ENCODE measurements at regions not wholly inside any gene's neighbourhood (a gene's known extent, or its start where the extent isn't known, plus 50 kb on each side); places are given as distances from the start of the nearest gene placed in this dataset.

DNA sequence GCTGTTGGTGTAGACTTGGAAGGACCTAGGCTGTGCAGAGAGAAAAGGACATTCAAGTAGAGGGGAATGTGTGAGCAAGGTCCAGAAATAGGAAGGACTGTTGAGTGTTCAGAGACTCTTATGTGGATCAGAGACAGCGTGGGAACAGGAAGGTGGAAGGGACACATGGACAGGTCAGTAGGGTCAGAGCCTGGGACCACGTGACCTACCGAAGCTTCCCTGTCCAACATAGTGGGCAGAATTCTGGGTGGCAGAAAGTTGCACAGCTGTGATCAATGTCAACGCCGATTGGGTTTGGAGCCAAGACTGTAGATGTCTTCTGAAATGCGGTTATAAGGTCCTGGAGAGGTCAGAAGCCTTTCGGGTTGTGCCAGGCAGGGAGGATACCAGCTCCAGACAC is 195.9 kb upstream of the MKI67 start:
- 89% methylated on average over 7 of the region's 7 CpGs for WGBS
- Histone ChIP-seq H3K27ac (ENCODE audit: low read depth) (no peak overlapping the region), H3K4me1 (ENCODE audit: insufficient read depth) (no peaks in the 10 kb centered on the region), H3K36me3 (ENCODE audit: insufficient read depth) (no peaks in the 10 kb centered on the region), H3K4me3 (ENCODE audit: low read depth, low read length) (no peak overlapping the region)
- no peak for DNase-seq (ENCODE audit: extremely low spot score)

DNA sequence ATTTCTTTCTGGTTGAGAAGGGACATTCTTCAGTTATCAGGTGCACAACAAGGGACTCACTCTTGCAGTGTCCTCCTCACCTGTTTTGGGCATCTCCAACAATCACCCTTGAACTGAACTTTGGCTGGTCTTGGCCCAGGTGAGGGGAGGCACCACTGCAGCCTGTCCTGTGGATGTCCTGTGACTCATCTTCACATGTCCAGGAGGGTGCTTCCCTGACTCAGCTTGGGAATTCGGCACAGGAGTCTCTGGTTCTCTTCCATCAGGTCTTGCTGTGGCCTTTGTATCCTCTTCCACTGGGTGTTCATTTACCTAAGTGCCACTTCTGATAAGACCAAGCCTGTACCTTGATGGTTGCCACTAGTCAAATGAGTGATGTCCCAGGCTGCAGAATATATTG is 196.7 kb upstream of the MKI67 start:
- no peak for DNase-seq (ENCODE audit: extremely low spot score)
- WGBS: 72% methylated on average over 1 of the region's 1 CpG
- Histone ChIP-seq H3K4me1 (ENCODE audit: insufficient read depth) (no peaks in the 10 kb centered on the region), H3K36me3 (ENCODE audit: insufficient read depth) (no peaks in the 10 kb centered on the region), H3K4me3 (ENCODE audit: low read depth, low read length) (no peak overlapping the region), H3K27ac (ENCODE audit: low read depth) (no peak overlapping the region)

- Histone ChIP-seq H3K4me1 (ENCODE audit: insufficient read depth) (no peaks in the 10 kb centered on the region), H3K4me3 (ENCODE audit: low read depth, low read length) (no peak overlapping the region), H3K36me3 (ENCODE audit: insufficient read depth) (no peaks in the 10 kb centered on the region), H3K27ac (ENCODE audit: low read depth) (no peak overlapping the region)
- DNase-seq (ENCODE audit: extremely low spot score): no peak
- WGBS: 44% methylated on average over 14 of the region's 14 CpGs
Measured at GRCh38 chr10:128324058-128324827, 198.0 kb upstream of the MKI67 start.

DNA sequence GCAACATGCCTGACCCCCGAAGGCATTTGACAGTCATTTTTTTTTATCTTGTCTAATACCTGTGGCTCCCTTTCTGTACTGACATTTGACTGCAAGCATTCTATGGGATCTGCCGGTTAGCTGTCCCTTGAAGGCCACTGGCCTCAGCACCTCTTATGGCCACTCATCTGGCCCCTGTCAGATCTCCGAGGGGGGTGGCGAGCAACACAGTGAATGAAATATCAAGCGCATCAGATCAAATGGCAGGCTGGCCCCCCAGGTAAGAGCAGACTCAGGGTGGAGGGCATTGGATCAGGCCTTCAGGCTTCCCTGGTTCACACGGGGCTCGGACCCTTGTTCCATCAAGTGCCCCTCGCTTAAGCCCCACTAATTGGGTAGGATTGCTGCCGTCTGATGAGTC is 199.6 kb upstream of the MKI67 start:
- no peak overlapping the region for H3K4me3 ChIP-seq (ENCODE audit: low read depth, low read length)
- no peak for DNase-seq (ENCODE audit: extremely low spot score)
- H3K27ac ChIP-seq (ENCODE audit: low read depth): no peak overlapping the region
- H3K4me1 ChIP-seq (ENCODE audit: insufficient read depth): no peaks in the 10 kb centered on the region
- H3K36me3 ChIP-seq (ENCODE audit: insufficient read depth): no peaks in the 10 kb centered on the region
- 67% methylated on average over 9 of the region's 9 CpGs for WGBS

DNA sequence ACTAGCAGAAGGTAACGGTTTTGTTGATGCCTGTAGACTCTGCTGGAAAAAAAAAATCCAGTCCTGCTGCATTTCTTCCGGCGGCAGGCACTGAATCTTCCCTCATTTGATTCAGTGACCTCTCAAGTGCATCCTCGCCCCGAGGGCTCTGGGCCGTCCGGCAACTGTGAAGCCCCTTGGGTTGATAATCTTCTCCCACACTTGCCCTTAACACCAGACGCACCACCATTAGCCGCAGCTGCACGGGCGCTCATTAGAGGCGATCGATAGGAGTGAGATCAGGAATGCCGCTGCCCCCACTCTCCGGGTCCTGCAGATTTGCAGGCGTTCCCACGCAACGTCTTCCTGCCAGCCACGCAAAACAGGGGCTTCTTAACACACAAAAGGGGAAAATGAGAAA is 200.0 kb upstream of the MKI67 start:
- Histone ChIP-seq H3K4me1 (ENCODE audit: insufficient read depth) (no peaks in the 10 kb centered on the region), H3K4me3 (ENCODE audit: low read depth, low read length) (no peak overlapping the region), H3K27ac (ENCODE audit: low read depth) (no peak overlapping the region), H3K36me3 (ENCODE audit: insufficient read depth) (no peaks in the 10 kb centered on the region)
- 75% methylated on average over 19 of the region's 19 CpGs for WGBS
- no peak for DNase-seq (ENCODE audit: extremely low spot score)

- 95% methylated on average over 11 of the region's 11 CpGs for WGBS
- Histone ChIP-seq H3K4me1 (ENCODE audit: insufficient read depth) (no peaks in the 10 kb centered on the region), H3K36me3 (ENCODE audit: insufficient read depth) (no peaks in the 10 kb centered on the region), H3K27ac (ENCODE audit: low read depth) (no peak overlapping the region), H3K4me3 (ENCODE audit: low read depth, low read length) (no peak overlapping the region)
- no peak for DNase-seq (ENCODE audit: extremely low spot score)
Measured at GRCh38 chr10:128326851-128327250, 200.6 kb upstream of the MKI67 start.

DNA sequence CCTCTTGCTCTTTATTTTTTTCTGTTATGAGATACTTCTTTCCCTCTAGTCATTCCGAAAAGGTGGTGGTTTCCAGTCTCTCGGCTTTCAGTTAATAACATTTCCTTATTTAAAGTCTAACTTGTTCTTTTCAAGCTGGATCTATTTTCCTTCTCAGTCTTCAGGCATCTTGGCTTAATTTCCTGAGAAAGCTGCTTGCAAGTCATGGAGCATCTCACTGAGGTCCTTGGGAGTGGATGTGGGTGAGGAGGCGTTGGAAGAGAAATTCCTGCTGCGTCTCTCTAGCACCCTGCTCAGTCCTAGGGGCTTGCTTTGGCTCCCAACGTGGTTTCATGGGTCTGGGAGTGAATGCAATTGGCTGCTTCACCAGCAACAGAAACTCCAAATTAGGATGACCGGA is 210.2 kb upstream of the MKI67 start:
- H3K27ac ChIP-seq (ENCODE audit: low read depth): no peak overlapping the region
- no peaks in the 10 kb centered on the region for H3K36me3 ChIP-seq (ENCODE audit: insufficient read depth)
- no peaks in the 10 kb centered on the region for H3K4me1 ChIP-seq (ENCODE audit: insufficient read depth)
- 74% methylated on average over 6 of the region's 6 CpGs for WGBS
- no peak for DNase-seq (ENCODE audit: extremely low spot score)
- no peak overlapping the region for H3K4me3 ChIP-seq (ENCODE audit: low read depth, low read length)

DNA sequence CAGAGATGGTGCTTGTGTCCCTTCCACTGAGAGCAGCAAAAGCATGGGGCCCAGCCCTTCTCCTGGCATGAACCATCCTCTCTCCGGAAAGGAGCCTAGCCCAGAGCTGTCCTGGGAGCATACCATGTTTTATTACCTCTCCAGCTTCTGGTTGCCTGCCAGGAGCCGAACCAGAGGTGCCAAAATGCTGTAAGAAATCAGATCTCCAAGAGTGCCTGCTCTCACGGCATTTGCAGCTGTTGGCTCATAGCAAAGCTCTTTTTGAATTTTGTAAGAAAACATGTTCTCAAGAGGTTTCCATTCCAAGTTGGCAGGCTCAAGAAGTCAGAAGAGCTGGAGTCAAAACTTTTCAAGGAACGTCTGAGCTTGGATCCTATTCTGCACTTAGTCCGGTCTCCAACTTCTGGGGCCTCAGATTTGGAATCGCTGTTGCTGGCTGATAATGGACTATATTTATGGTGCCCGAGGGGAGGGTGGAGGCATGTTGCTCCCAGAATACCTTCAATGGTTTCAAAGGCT is 211.7 kb upstream of the MKI67 start:
- Histone ChIP-seq H3K4me1 (ENCODE audit: insufficient read depth) (no peaks in the 10 kb centered on the region), H3K36me3 (ENCODE audit: insufficient read depth) (no peaks in the 10 kb centered on the region), H3K4me3 (ENCODE audit: low read depth, low read length) (no peak overlapping the region), H3K27ac (ENCODE audit: low read depth) (no peak overlapping the region)
- peak; percentile 81 for DNase-seq (ENCODE audit: extremely low spot score)
- WGBS: 25% methylated on average over 7 of the region's 7 CpGs

- 81% methylated on average over 3 of the region's 3 CpGs for WGBS
- no peaks in the 10 kb centered on the region for H3K36me3 ChIP-seq (ENCODE audit: insufficient read depth)
- H3K4me1 ChIP-seq (ENCODE audit: insufficient read depth): no peaks in the 10 kb centered on the region
- H3K27ac ChIP-seq (ENCODE audit: low read depth): no peak overlapping the region
- no peak for DNase-seq (ENCODE audit: extremely low spot score)
- no peak overlapping the region for H3K4me3 ChIP-seq (ENCODE audit: low read depth, low read length)
Measured at GRCh38 chr10:128338951-128339350, 212.7 kb upstream of the MKI67 start.

DNA sequence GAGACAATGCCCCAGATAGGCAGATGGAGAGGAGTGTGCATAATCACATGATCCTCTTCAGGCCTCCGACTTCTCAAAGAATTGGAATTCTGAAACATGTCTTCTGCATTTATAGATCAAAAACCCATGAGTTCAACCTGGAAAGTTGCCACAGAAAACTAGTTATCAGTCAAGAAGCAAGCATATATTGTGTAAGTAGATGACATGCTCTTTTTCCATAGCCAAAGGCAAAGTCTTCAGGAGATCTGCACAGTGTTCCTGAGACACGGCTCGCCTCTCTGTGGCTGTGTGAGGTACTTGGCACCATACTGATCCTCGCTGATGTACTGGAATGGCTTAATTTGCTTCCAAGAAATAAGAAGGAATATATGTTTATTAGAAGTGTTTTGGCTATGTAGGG is 213.5 kb upstream of the MKI67 start:
- no peaks in the 10 kb centered on the region for H3K36me3 ChIP-seq (ENCODE audit: insufficient read depth)
- no peak overlapping the region for H3K4me3 ChIP-seq (ENCODE audit: low read depth, low read length)
- no peak for DNase-seq (ENCODE audit: extremely low spot score)
- 76% methylated on average over 4 of the region's 4 CpGs for WGBS
- H3K27ac ChIP-seq (ENCODE audit: low read depth): no peak overlapping the region
- no peaks in the 10 kb centered on the region for H3K4me1 ChIP-seq (ENCODE audit: insufficient read depth)

DNA sequence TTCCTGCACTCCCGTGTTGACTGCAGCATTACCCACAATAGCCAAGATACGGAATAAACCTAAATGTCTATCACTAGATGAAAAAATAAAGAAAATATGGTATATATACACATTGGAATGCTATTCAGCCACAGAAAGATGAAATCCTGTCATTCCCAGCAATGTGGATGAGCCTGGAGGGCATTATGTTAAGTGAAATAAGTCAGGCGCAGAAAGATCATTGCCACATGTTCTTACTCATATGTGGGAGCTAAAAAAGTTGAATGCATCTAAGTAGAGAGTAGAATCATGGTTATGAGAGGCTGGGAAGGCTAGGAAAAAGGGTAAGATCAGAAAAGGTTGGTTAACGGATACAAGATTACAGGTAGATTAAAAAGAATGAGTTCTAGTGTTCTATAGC is 219.1 kb upstream of the MKI67 start:
- Histone ChIP-seq H3K36me3 (ENCODE audit: insufficient read depth) (no peaks in the 10 kb centered on the region), H3K4me3 (ENCODE audit: low read depth, low read length) (no peak overlapping the region)
- DNase-seq (ENCODE audit: extremely low spot score): no peak

GRCh38 chr10:128360783-128361182 is 234.6 kb upstream of the MKI67 start:
- H3K27ac ChIP-seq (ENCODE audit: low read depth): no peak overlapping the region
- H3K4me1 ChIP-seq (ENCODE audit: insufficient read depth): no peaks in the 10 kb centered on the region
- WGBS: 84% methylated on average over 3 of the region's 3 CpGs
- no peak overlapping the region for H3K4me3 ChIP-seq (ENCODE audit: low read depth, low read length)
- H3K36me3 ChIP-seq (ENCODE audit: insufficient read depth): no peaks in the 10 kb centered on the region
- no peak for DNase-seq (ENCODE audit: extremely low spot score)

More for the DNA sequence above, 219.1 kb upstream of the MKI67 start:
- no peaks in the 10 kb centered on the region for H3K4me1 ChIP-seq (ENCODE audit: insufficient read depth)
- 83% methylated on average over 4 of the region's 4 CpGs for WGBS
- H3K27ac ChIP-seq (ENCODE audit: low read depth): no peak overlapping the region

GRCh38 chr10:128361487-128361886 is 235.3 kb upstream of the MKI67 start:
- DNase-seq (ENCODE audit: extremely low spot score): no peak
- no peaks in the 10 kb centered on the region for H3K4me1 ChIP-seq (ENCODE audit: insufficient read depth)
- no peak overlapping the region for H3K27ac ChIP-seq (ENCODE audit: low read depth)
- no peak overlapping the region for H3K4me3 ChIP-seq (ENCODE audit: low read depth, low read length)
- H3K36me3 ChIP-seq (ENCODE audit: insufficient read depth): no peaks in the 10 kb centered on the region
- 92% methylated on average over 7 of the region's 7 CpGs for WGBS

- no peak overlapping the region for H3K27ac ChIP-seq (ENCODE audit: low read depth)
- H3K36me3 ChIP-seq (ENCODE audit: insufficient read depth): no peaks in the 10 kb centered on the region
- H3K4me3 ChIP-seq (ENCODE audit: low read depth, low read length): no peak overlapping the region
- WGBS: 83% methylated on average over 4 of the region's 4 CpGs
- H3K4me1 ChIP-seq (ENCODE audit: insufficient read depth): no peaks in the 10 kb centered on the region
- DNase-seq (ENCODE audit: extremely low spot score): no peak
Measured at GRCh38 chr10:128362514-128362913, 236.3 kb upstream of the MKI67 start.
